Suprapubic skin (tissue), 4 donors: ENCODE measurements at regions not wholly inside any gene's neighbourhood (a gene's known extent, or its start where the extent isn't known, plus 50 kb on each side); places are given as distances from the start of the nearest gene placed in this dataset.

Experiments
- DNase-seq, 2 donors: peaks; one replicate each; pipeline ENCODE4 v3.0.0-alpha.2; 2019; ENCODE audit warnings: low spot score in 2 of 2
- H3K27ac ChIP-seq: fragments of 200-600 bp; sonication (generic); one replicate; pipeline ENCODE4 v1.5.1; 2019
- H3K27me3 ChIP-seq: fragments of 200-600 bp; sonication (generic); one replicate; pipeline ENCODE4 v1.5.1; 2019
- H3K36me3 ChIP-seq: fragments of 200-600 bp; sonication (generic); one replicate; pipeline ENCODE4 v1.5.1; 2019
- H3K4me1 ChIP-seq: fragments of 200-600 bp; sonication (generic); one replicate; pipeline ENCODE4 v1.5.1; 2019
- H3K4me3 ChIP-seq: fragments of 200-600 bp; sonication (generic); one replicate; pipeline ENCODE4 v1.5.1; 2019; ENCODE audit warnings: mild to moderate bottlenecking
- H3K9me3 ChIP-seq: fragments of 200-600 bp; sonication (generic); one replicate; pipeline ENCODE4 v1.5.1; 2019
- CTCF ChIP-seq, 2 donors: fragments of 200-600 bp in 1 of 2; fragments of 450-650 bp in 1 of 2; sonication (generic) in 1 of 2; IDR thresholded peaks; one replicate each; pipeline ENCODE4 v1.5.1; 2016 to 2019; ENCODE audit warnings: antibody characterized with exemption in 2 of 2, mild to moderate bottlenecking in 1 of 2, moderate library complexity in 1 of 2
- EP300 ChIP-seq: sonication (generic); formaldehyde crosslinking; IDR thresholded peaks from one replicate; pipeline ENCODE4 v1.6.1; 2017; ENCODE audit warnings: antibody characterized with exemption
- POLR2A ChIP-seq, 2 donors: fragments of 450-650 bp; IDR thresholded peaks; one replicate each; pipeline ENCODE4 v1.6.1; 2017; ENCODE audit warnings: antibody characterized with exemption in 2 of 2, mild to moderate bottlenecking in 2 of 2, moderate library complexity in 2 of 2
- POLR2AphosphoS5 ChIP-seq, 3 donors: sonication (generic); formaldehyde crosslinking; IDR thresholded peaks; one replicate each; pipeline ENCODE4 v1.6.1; 2017; ENCODE audit warnings: antibody characterized with exemption in 3 of 3
- WGBS: methylation state at CpG from one replicate; pipeline ENCODE4 v1.1.5; 2018; 5-methylcytosine and 5-hydroxymethylcytosine counted together

GRCh38 chr6:14713966-14714631 is 531.8 kb upstream of the JARID2 start:
- Histone ChIP-seq H3K9me3 (no peaks in the 10 kb centered on the region), H3K36me3 (no peaks in the 10 kb centered on the region), H3K4me1 (peaks cover 21% of the 10 kb centered on the region), H3K27ac (no peak overlapping the region), H3K4me3 (no peak overlapping the region), H3K27me3 (no peaks in the 10 kb centered on the region)
- no peak for DNase-seq
- TF ChIP-seq POLR2AphosphoS5 (IDR thresholded peaks at IDR 0.05) (no peak), POLR2A (IDR thresholded peaks at IDR 0.05) (no peak), EP300 (no peak), CTCF (IDR thresholded peaks at IDR 0.05) (no peak)
- 82% methylated on average over 3 of the region's 3 CpGs for WGBS

- Histone ChIP-seq H3K9me3 (no peaks in the 10 kb centered on the region), H3K4me3 (no peak overlapping the region), H3K4me1 (peaks cover 21% of the 10 kb centered on the region), H3K27ac (no peak overlapping the region), H3K27me3 (no peaks in the 10 kb centered on the region), H3K36me3 (no peaks in the 10 kb centered on the region)
- WGBS: 95% methylated on average over 5 of the region's 5 CpGs
- no peak for TF ChIP-seq POLR2A (IDR thresholded peaks at IDR 0.05)
- TF ChIP-seq POLR2AphosphoS5 (IDR thresholded peaks at IDR 0.05): no peak
- no peak for TF ChIP-seq EP300
- TF ChIP-seq CTCF (IDR thresholded peaks at IDR 0.05): no peak
- no peak for DNase-seq
Observed at GRCh38 chr6:14715076-14715475, 530.8 kb upstream of the JARID2 start.

GRCh38 chr6:14716499-14717146 is 529.2 kb upstream of the JARID2 start:
- DNase-seq: no peak
- 48% methylated on average over 9 of the region's 9 CpGs for WGBS
- Histone ChIP-seq H3K4me1 (peaks cover 34% of the 10 kb centered on the region), H3K27ac (peak overlapping the region; percentile 7), H3K36me3 (no peaks in the 10 kb centered on the region), H3K27me3 (no peaks in the 10 kb centered on the region), H3K4me3 (no peak overlapping the region), H3K9me3 (no peaks in the 10 kb centered on the region)
- TF ChIP-seq POLR2AphosphoS5 (IDR thresholded peaks at IDR 0.05): no peak
- no peak for TF ChIP-seq EP300
- TF ChIP-seq POLR2A (IDR thresholded peaks at IDR 0.05): no peak
- no peak for TF ChIP-seq CTCF (IDR thresholded peaks at IDR 0.05)

- DNase-seq: no peak
- peaks cover 34% of the 10 kb centered on the region for H3K4me1 ChIP-seq
- TF ChIP-seq EP300 (no peak), POLR2AphosphoS5 (IDR thresholded peaks at IDR 0.05) (no peak), POLR2A (IDR thresholded peaks at IDR 0.05) (no peak), CTCF (IDR thresholded peaks at IDR 0.05) (no peak)
- no peaks in the 10 kb centered on the region for H3K36me3 ChIP-seq
- no peaks in the 10 kb centered on the region for H3K9me3 ChIP-seq
- no peaks in the 10 kb centered on the region for H3K27me3 ChIP-seq
- H3K4me3 ChIP-seq: no peak overlapping the region
- H3K27ac ChIP-seq: peak overlapping the region; percentile 7
- 68% methylated on average over 3 of the region's 3 CpGs for WGBS
Observed at GRCh38 chr6:14717307-14717706, 528.6 kb upstream of the JARID2 start.

GRCh38 chr6:14718861-14719260 is 527.0 kb upstream of the JARID2 start:
- no peak overlapping the region for H3K27ac ChIP-seq
- H3K9me3 ChIP-seq: no peaks in the 10 kb centered on the region
- H3K4me3 ChIP-seq: no peak overlapping the region
- DNase-seq: no peak
- peaks cover 30% of the 10 kb centered on the region for H3K4me1 ChIP-seq
- TF ChIP-seq POLR2AphosphoS5 (IDR thresholded peaks at IDR 0.05): no peak
- no peak for TF ChIP-seq CTCF (IDR thresholded peaks at IDR 0.05)
- TF ChIP-seq EP300: no peak
- TF ChIP-seq POLR2A (IDR thresholded peaks at IDR 0.05): no peak
- H3K36me3 ChIP-seq: no peaks in the 10 kb centered on the region
- 75% methylated on average over 4 of the region's 4 CpGs for WGBS
- H3K27me3 ChIP-seq: no peaks in the 10 kb centered on the region
